Vagina (tissue), 2 donors: ENCODE measurements at regions not wholly inside any gene's neighbourhood (a gene's known extent, or its start where the extent isn't known, plus 50 kb on each side); places are given as distances from the start of the nearest gene placed in this dataset.

Experiments
- DNase-seq, 2 donors: peaks; one replicate each; pipeline ENCODE4 v3.0.0-alpha.2; 2017; ENCODE audit errors: extremely low spot score in 2 of 2
- H3K27ac ChIP-seq: fragments of 200-600 bp; sonication (generic); one replicate; pipeline ENCODE4 v1.5.1; 2019
- H3K27me3 ChIP-seq: fragments of 200-600 bp; sonication (generic); one replicate; pipeline ENCODE4 v1.5.1; 2019
- H3K36me3 ChIP-seq, 2 donors: fragments of 200-600 bp; sonication (generic); one replicate each; pipeline ENCODE4 v1.5.1; 2017 to 2019
- H3K4me1 ChIP-seq: fragments of 200-600 bp; sonication (generic); one replicate; pipeline ENCODE4 v1.5.1; 2019
- H3K4me3 ChIP-seq, 2 donors: fragments of 200-600 bp; sonication (generic); 1 replicate in 1 of 2; 2 replicates in 1 of 2; pipeline ENCODE4 v1.5.1; 2016 to 2019
- H3K9me3 ChIP-seq: fragments of 200-600 bp; sonication (generic); one replicate; pipeline ENCODE4 v1.5.1; 2019
- CTCF ChIP-seq, 3 experiments: fragments of 450-650 bp in 2 of 3; fragments of 200-600 bp in 1 of 3; sonication (generic) in 1 of 3; IDR thresholded peaks; one replicate each; pipeline ENCODE4 v1.5.1; 2017 to 2019; ENCODE audit warnings: antibody characterized with exemption in 3 of 3, mild to moderate bottlenecking in 2 of 3, moderate library complexity in 2 of 3
- POLR2A ChIP-seq, 2 donors: fragments of 450-650 bp; IDR thresholded peaks; one replicate each; pipeline ENCODE4 v1.6.1; 2017; ENCODE audit warnings: antibody characterized with exemption in 2 of 2, mild to moderate bottlenecking in 2 of 2, moderate library complexity in 2 of 2
- POLR2AphosphoS5 ChIP-seq, 2 donors: sonication (generic); formaldehyde crosslinking; IDR thresholded peaks; one replicate each; pipeline ENCODE4 v1.9.0; 2017; ENCODE audit warnings: antibody characterized with exemption in 2 of 2, mild to moderate bottlenecking in 2 of 2, low read depth in 1 of 2; ENCODE audit not compliant: insufficient read depth in 1 of 2
- intact Hi-C: fragments of 100-400 bp; cut with DNase I; formaldehyde crosslinking; loops from one replicate; pipeline ENCODE4 v1.15.1; 2023

GRCh38 chr3:177966493-177966892, 569.7 kb upstream of the KCNMB2 start:
- H3K9me3 ChIP-seq: no peaks in the 10 kb centered on the region
- no peak for DNase-seq
- H3K27me3 ChIP-seq: no peaks in the 10 kb centered on the region
- H3K4me1 ChIP-seq: no peaks in the 10 kb centered on the region
- no peaks in the 10 kb centered on the region for H3K36me3 ChIP-seq
- no peak for TF ChIP-seq POLR2A (IDR thresholded peaks at IDR 0.05)
- TF ChIP-seq CTCF (IDR thresholded peaks at IDR 0.05): no peak
- no peak for TF ChIP-seq POLR2AphosphoS5 (IDR thresholded peaks at IDR 0.05; ENCODE audit: insufficient read depth in 1 of 2, low read depth in 1 of 2)
- no peak overlapping the region for H3K27ac ChIP-seq
- H3K4me3 ChIP-seq: no peak overlapping the region
- intact Hi-C loops: no loop called here

DNA sequence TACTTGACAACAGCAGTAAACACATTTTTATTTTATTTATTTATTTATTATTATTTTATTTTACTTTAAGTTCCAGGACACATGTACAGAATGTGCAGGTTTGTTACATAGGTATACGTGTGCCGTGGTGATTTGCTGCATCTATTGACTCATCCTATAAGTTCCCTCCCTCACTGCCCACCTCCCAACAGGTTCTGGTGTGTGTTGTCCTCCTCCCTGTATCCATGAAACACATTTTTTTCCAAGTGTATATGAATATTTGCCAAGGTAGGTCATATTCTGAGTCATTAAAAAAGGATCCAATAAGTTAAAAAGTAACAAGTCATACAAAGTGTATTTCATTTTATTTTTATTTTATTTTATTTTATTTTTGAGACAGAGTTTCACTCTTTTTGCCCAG, 567.3 kb upstream of the KCNMB2 start:
- H3K9me3 ChIP-seq: no peaks in the 10 kb centered on the region
- H3K27ac ChIP-seq: no peak overlapping the region
- no peaks in the 10 kb centered on the region for H3K36me3 ChIP-seq
- H3K27me3 ChIP-seq: no peaks in the 10 kb centered on the region
- TF ChIP-seq POLR2AphosphoS5 (IDR thresholded peaks at IDR 0.05; ENCODE audit: insufficient read depth in 1 of 2, low read depth in 1 of 2): no peak
- TF ChIP-seq CTCF (IDR thresholded peaks at IDR 0.05): no peak
- no peak for TF ChIP-seq POLR2A (IDR thresholded peaks at IDR 0.05)
- no peaks in the 10 kb centered on the region for H3K4me1 ChIP-seq
- no peak overlapping the region for H3K4me3 ChIP-seq
- intact Hi-C loops: no loop called here
- DNase-seq: no peak

DNA sequence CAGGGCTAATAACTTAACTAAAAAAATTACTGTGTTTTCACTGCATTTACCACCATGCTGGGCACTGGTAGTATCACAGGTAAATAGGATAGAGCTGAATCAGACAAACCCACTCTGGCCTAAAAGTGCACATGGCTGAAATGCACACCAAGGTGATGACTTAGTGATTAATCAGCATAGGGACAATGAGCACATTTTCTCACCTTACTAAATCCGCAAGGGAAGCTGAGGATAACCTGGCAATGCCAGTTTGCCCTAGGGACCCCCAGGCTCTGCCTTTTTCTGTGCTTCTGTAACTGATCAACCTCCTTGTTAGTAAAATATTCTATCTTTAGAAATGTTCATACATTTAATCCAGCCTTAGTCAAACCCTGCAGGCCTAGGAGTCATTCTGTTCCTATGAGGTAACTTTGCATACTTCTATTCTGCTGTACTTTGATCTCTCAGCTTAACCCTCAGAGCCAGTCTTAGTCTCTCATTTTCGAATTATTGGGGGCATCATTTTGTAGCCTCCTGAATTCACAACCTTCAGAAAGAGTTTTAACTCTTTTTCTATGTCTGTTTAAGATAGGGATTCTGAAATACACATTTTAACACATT, 562.9 kb upstream of the KCNMB2 start:
- no peaks in the 10 kb centered on the region for H3K9me3 ChIP-seq
- no peaks in the 10 kb centered on the region for H3K4me1 ChIP-seq
- H3K27ac ChIP-seq: no peak overlapping the region
- intact Hi-C loops: no loop called here
- TF ChIP-seq CTCF (IDR thresholded peaks at IDR 0.05) (no peak), POLR2A (IDR thresholded peaks at IDR 0.05) (no peak), POLR2AphosphoS5 (IDR thresholded peaks at IDR 0.05; ENCODE audit: insufficient read depth in 1 of 2, low read depth in 1 of 2) (no peak)
- no peaks in the 10 kb centered on the region for H3K36me3 ChIP-seq
- DNase-seq: no peak
- H3K27me3 ChIP-seq: no peaks in the 10 kb centered on the region
- H3K4me3 ChIP-seq: no peak overlapping the region

DNA sequence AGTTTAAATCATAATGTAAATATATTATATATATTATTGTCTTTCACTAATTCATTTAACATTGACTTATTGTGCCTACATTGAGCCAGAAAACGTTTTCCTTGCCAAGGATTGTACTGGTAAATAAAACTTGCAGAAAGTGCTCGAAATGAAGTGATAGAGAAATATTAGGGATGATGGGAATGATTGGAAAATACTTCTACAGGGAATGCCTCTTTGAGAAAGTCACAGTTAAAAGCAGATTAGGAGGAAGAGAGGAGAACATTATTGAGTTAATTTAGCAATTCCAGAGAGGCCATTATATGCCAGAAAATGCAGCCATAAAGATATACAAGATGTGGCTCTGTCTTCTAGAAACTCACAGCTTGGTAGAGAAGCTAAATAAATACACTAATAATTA, 560.0 kb upstream of the KCNMB2 start:
- Histone ChIP-seq H3K9me3 (no peaks in the 10 kb centered on the region), H3K36me3 (no peaks in the 10 kb centered on the region), H3K4me3 (no peak overlapping the region), H3K27ac (no peak overlapping the region), H3K27me3 (no peaks in the 10 kb centered on the region), H3K4me1 (no peaks in the 10 kb centered on the region)
- intact Hi-C loops: no loop called here
- no peak for TF ChIP-seq POLR2AphosphoS5 (IDR thresholded peaks at IDR 0.05; ENCODE audit: insufficient read depth in 1 of 2, low read depth in 1 of 2)
- no peak for DNase-seq

DNA sequence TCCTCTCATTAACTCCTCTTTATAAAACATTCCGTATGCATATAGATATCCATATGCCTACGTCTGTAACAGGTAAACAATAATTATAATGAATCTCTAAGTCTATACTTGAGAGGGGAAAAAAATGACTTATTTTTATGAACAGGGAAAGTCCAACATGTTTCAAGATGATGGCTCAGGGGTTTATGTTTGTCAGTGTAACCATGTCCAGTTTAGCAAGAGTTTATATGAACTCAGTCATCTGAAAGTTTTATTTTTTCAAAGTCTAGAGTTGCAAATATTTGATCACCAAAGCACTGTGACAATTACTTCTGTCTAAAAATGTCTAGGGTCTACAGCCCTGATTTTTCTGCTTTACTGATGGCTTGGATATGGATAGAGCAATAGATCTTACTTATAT, 559.4 kb upstream of the KCNMB2 start:
- Histone ChIP-seq H3K9me3 (no peaks in the 10 kb centered on the region), H3K4me3 (no peak overlapping the region), H3K4me1 (no peaks in the 10 kb centered on the region), H3K27ac (no peak overlapping the region), H3K36me3 (no peaks in the 10 kb centered on the region), H3K27me3 (no peaks in the 10 kb centered on the region)
- no peak for DNase-seq
- no peak for TF ChIP-seq POLR2AphosphoS5 (IDR thresholded peaks at IDR 0.05; ENCODE audit: insufficient read depth in 1 of 2, low read depth in 1 of 2)
- no peak for TF ChIP-seq CTCF (IDR thresholded peaks at IDR 0.05)
- TF ChIP-seq POLR2A (IDR thresholded peaks at IDR 0.05): no peak
- intact Hi-C loops: no loop called here
